ENCODE measurements at regions not wholly inside any gene's neighbourhood (a gene's known extent, or its start where the extent isn't known, plus 50 kb on each side); places are given as distances from the start of the nearest gene placed in this dataset.

DNA sequence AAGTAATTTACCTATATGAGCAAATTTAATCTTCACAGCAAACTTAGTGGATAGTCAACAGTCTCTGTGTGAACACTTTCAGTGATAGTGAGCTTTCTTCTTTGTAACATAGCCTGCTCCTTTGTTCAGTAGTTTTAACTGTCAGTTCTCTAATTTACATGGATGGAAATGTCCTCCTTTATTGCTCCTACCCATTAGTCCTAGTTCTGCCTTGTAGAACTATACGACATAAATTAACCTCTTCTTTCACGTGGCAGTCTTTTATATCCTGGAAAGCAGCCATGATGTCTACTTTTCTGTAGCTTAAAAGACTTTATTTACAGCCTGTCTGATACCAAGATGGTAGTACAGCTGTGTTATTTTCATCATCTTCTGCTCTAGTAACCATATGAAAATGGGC lies 143.6 kb downstream of the TANC2 start:
- no peaks in the 10 kb centered on the region for H3K27me3 ChIP-seq (ENCODE audit: insufficient read depth, low read depth, severe bottlenecking)
- TF ChIP-seq, protein P1, sequence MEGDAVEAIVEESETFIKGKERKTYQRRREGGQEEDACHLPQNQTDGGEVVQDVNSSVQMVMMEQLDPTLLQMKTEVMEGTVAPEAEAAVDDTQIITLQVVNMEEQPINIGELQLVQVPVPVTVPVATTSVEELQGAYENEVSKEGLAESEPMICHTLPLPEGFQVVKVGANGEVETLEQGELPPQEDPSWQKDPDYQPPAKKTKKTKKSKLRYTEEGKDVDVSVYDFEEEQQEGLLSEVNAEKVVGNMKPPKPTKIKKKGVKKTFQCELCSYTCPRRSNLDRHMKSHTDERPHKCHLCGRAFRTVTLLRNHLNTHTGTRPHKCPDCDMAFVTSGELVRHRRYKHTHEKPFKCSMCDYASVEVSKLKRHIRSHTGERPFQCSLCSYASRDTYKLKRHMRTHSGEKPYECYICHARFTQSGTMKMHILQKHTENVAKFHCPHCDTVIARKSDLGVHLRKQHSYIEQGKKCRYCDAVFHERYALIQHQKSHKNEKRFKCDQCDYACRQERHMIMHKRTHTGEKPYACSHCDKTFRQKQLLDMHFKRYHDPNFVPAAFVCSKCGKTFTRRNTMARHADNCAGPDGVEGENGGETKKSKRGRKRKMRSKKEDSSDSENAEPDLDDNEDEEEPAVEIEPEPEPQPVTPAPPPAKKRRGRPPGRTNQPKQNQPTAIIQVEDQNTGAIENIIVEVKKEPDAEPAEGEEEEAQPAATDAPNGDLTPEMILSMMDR (IDR thresholded peaks at IDR 0.05; ENCODE audit: low read depth, low read length) = no peak
- no peak overlapping the region for H3K27ac ChIP-seq
- H3K9me3 ChIP-seq (ENCODE audit: severe bottlenecking) = no peaks in the 10 kb centered on the region
- no peaks in the 10 kb centered on the region for H3K36me3 ChIP-seq
- DNase-seq = no peak
- no peak overlapping the region for H3K4me3 ChIP-seq (ENCODE audit: low read depth, low read length)

DNA sequence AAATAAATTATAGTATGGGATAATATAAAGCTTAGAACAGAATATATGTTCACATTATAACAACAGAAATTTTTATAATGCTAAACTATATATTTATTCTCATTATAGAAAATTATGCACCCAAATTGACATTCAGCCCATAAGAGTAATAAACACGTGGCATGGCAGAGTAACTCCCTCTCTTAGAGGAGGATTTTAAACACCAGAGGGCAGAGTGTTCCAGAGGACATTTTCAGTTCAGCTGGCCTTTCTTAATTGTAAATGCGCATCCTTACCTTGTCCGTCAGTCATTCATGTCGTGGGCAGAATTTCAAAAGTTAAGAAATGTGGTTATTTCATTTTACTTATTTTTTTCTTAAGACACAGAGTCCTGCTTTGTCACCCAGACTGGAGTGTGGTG lies 147.1 kb downstream of the TANC2 start:
- H3K36me3 ChIP-seq = no peaks in the 10 kb centered on the region
- TF ChIP-seq, protein P1 (IDR thresholded peaks at IDR 0.05; ENCODE audit: low read depth, low read length) = peak; percentile 28
- H3K27ac ChIP-seq = no peak overlapping the region
- H3K4me3 ChIP-seq (ENCODE audit: low read depth, low read length) = no peak overlapping the region
- no peaks in the 10 kb centered on the region for H3K9me3 ChIP-seq (ENCODE audit: severe bottlenecking)
- no peaks in the 10 kb centered on the region for H3K27me3 ChIP-seq (ENCODE audit: insufficient read depth, low read depth, severe bottlenecking)
- DNase-seq = no peak

DNA sequence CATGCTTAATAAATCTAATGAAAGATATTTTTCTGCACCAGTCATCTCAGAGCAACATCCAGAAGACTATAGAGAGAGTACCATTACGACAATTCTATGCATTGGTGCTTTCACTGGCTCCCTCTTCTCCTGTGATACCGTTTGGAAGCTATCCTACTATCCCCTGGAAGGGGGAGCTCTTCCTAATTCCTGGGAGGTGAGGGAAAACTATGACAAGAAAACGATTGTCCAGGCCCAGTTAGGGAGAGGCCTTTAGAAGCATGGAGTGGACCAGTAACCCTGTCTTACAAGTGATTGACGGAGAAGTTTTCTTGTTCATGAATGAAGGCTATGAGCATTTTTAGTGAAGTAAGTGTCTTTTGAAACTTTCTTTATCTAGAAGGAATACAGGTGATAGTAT lies 150.2 kb downstream of the TANC2 start:
- H3K36me3 ChIP-seq = no peaks in the 10 kb centered on the region
- TF ChIP-seq, protein P1 (IDR thresholded peaks at IDR 0.05; ENCODE audit: low read depth, low read length) = peak; percentile 61
- H3K27me3 ChIP-seq (ENCODE audit: insufficient read depth, low read depth, severe bottlenecking) = no peaks in the 10 kb centered on the region
- no peak overlapping the region for H3K4me3 ChIP-seq (ENCODE audit: low read depth, low read length)
- no peak for DNase-seq
- no peak overlapping the region for H3K27ac ChIP-seq
- no peaks in the 10 kb centered on the region for H3K9me3 ChIP-seq (ENCODE audit: severe bottlenecking)

DNA sequence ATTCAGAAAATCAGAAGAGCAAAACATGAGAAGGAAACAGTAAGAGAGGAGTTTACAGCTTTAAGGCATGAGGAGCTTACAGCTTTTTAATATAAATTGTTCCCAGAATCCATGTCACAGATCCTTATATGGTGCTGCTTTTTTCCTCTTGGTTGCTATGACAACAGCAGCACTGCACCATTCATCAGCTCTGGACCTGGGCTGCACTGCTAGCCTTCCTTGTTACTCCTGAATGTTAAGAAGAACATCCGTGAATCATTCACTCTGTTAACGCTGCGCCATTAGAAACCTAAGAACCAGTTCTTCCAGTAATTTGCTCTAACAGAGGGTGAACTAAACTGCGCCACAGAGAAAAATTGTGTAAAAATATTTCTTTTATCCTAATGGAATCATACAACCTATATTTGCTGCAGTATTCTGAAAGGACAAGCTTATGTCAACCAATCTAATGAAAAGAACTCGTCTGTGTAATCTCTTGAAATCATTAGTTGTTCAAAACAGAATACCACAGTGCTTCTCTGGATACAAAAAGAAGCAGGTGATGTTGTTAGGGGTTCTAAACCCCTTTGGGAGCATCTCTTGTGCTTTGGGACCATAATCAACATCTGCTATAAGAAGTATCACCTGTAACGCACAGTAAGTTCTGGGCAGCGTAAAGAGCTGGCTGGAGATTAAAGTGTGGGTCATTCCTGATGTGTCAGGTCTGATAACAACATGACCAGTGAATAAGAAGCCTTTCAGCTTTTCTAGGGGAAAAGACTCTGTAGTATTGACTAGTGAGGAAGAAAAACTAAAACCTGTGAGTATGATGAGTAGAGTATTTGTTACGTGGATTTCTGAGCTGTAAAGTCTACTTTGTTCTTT lies 151.2 kb downstream of the TANC2 start:
- no peaks in the 10 kb centered on the region for H3K36me3 ChIP-seq
- H3K9me3 ChIP-seq (ENCODE audit: severe bottlenecking) = no peaks in the 10 kb centered on the region
- no peak overlapping the region for H3K27ac ChIP-seq
- DNase-seq = no peak
- H3K4me3 ChIP-seq (ENCODE audit: low read depth, low read length) = no peak overlapping the region
- no peaks in the 10 kb centered on the region for H3K27me3 ChIP-seq (ENCODE audit: insufficient read depth, low read depth, severe bottlenecking)
- TF ChIP-seq, protein P1 (IDR thresholded peaks at IDR 0.05; ENCODE audit: low read depth, low read length) = no peak

DNA sequence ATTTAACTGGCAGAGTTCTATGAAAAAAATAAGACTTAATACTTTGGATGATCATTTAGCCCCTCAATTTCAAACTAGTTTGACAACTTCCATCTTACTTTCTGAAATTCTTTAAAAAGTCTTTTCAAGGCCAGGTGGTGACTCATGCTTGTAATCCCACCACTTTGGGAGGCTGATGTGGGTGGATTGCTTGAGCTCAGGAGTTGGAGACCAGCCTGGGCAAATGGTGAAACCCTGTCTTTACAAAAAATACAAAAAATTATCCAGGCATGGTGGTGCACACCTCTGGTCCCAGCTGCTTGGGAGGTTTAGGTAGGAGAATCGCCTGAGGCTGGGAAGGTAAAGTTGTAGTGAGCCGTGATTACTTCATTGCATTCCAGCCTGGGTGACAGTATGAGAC lies 154.4 kb downstream of the TANC2 start:
- DNase-seq = no peak
- TF ChIP-seq, protein P1 (IDR thresholded peaks at IDR 0.05; ENCODE audit: low read depth, low read length) = no peak
- Histone ChIP-seq H3K4me3 (ENCODE audit: low read depth, low read length) (no peak overlapping the region), H3K27me3 (ENCODE audit: insufficient read depth, low read depth, severe bottlenecking) (no peaks in the 10 kb centered on the region), H3K9me3 (ENCODE audit: severe bottlenecking) (no peaks in the 10 kb centered on the region), H3K27ac (no peak overlapping the region), H3K36me3 (no peaks in the 10 kb centered on the region)

DNA sequence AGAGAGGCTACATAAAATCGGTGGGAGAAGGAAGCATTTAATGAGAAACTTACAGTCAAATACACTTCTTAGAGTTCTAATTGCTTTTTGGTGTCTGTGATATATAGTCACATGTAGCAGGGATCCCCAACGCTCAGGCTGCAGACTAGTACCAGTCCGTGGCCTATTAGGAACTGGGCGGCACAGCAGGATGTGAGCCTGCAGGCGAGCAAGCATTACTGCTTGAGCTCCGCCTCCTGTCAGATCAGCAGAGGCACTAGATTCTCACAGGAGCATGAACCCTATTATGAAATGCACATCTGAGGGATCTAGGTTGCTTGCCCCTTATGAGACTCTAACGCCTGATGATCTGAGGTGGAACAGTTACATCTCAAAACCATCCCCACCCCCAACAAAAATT lies 158.5 kb downstream of the TANC2 start:
- Histone ChIP-seq H3K4me3 (ENCODE audit: low read depth, low read length) (no peak overlapping the region), H3K9me3 (ENCODE audit: severe bottlenecking) (no peaks in the 10 kb centered on the region), H3K27me3 (ENCODE audit: insufficient read depth, low read depth, severe bottlenecking) (no peaks in the 10 kb centered on the region), H3K36me3 (no peaks in the 10 kb centered on the region), H3K27ac (no peak overlapping the region)
- TF ChIP-seq, protein P1 (IDR thresholded peaks at IDR 0.05; ENCODE audit: low read depth, low read length) = no peak
- DNase-seq = no peak

Measured in WERI-Rb-1 (cell line).